Caco-2 (cell line): ENCODE measurements at regions not wholly inside any gene's neighbourhood (a gene's known extent, or its start where the extent isn't known, plus 50 kb on each side); places are given as distances from the start of the nearest gene placed in this dataset.

Source experiments
- BruUV-seq: library from RNA; stranded (reverse); fragments of 400-500 nt; replicated peaks from 2 replicates; lab custom pipeline; 2021; lab: Mats Ljungman, UMichigan
- CTCF ChIA-PET: fragments of 300-600 bp; sonication (Branson Sonifier 250); formaldehyde crosslinking; loops from one replicate; lab custom pipeline; 2022; ENCODE audit warnings: antibody characterized with exemption; lab: Charles Lee
- POLR2A ChIA-PET: fragments of 300-600 bp; sonication (Branson Sonifier 250); formaldehyde crosslinking; loops from one replicate; lab custom pipeline; 2022; ENCODE audit warnings: antibody characterized with exemption; lab: Charles Lee
- DNase-seq, 2 experiments: peaks; one replicate each; pipeline versions ENCODE4 v3.0.0 to v3.0.0-alpha.2; 2020 to 2022
- H3K27me3 ChIP-seq: replicated peaks from 2 replicates; pipeline ENCODE4 v1.6.0; 2011; ENCODE audit warnings: low read length; ENCODE audit not compliant: control insufficient read depth, insufficient read depth
- H3K36me3 ChIP-seq: 2 replicates; pipeline ENCODE4 v1.5.1; 2011; ENCODE audit warnings: low read length; ENCODE audit not compliant: control insufficient read depth, insufficient read depth
- H3K4me1 ChIP-seq: fragments of 250-450 bp; sonication (Bioruptor Pico); 2 replicates; pipeline ENCODE4 v1.5.1; 2020; ENCODE audit warnings: mild to moderate bottlenecking
- H3K4me3 ChIP-seq: 2 replicates; pipeline ENCODE4 v1.5.1; 2011; ENCODE audit warnings: low read depth, mild to moderate bottlenecking, control low read depth, low read length
- H3K9me3 ChIP-seq: fragments of 250-450 bp; sonication (Bioruptor Pico); 2 replicates; pipeline ENCODE4 v1.5.1; 2020; ENCODE audit warnings: mild to moderate bottlenecking, moderate library complexity
- H3K27ac Mint-ChIP-seq: one replicate; pipeline ENCODE4 v1.8.0; 2022; ENCODE audit warnings: mixed read lengths; ENCODE audit not compliant: unreplicated experiment
- H3K27me3 Mint-ChIP-seq: one replicate; pipeline ENCODE4 v1.8.0; 2022; ENCODE audit warnings: mixed read lengths; ENCODE audit not compliant: insufficient read depth, unreplicated experiment
- H3K36me3 Mint-ChIP-seq: one replicate; pipeline ENCODE4 v1.8.0; 2022; ENCODE audit warnings: mild to moderate bottlenecking, mixed read lengths; ENCODE audit not compliant: insufficient read depth, unreplicated experiment
- H3K4me1 Mint-ChIP-seq: one replicate; pipeline ENCODE4 v1.8.0; 2022; ENCODE audit warnings: low read depth, mixed read lengths; ENCODE audit not compliant: unreplicated experiment
- H3K4me3 Mint-ChIP-seq: one replicate; pipeline ENCODE4 v1.8.0; 2022; ENCODE audit warnings: mild to moderate bottlenecking, moderate library complexity, mixed read lengths; ENCODE audit not compliant: unreplicated experiment
- H3K9me3 Mint-ChIP-seq: one replicate; pipeline ENCODE4 v1.8.0; 2022; ENCODE audit warnings: mixed read lengths; ENCODE audit not compliant: unreplicated experiment
- intact Hi-C: fragments of 100-400 bp; cut with micrococcal nuclease; formaldehyde crosslinking; loops from one replicate; pipeline ENCODE4 v1.10.0; 2022; ENCODE audit not compliant: unreplicated experiment
- TF ChIP-seq, protein P1 (sequence below), 2 experiments: fragments of 200-600 bp in 1 of 2; IDR thresholded peaks; 1 replicate in 1 of 2; 2 replicates in 1 of 2; pipeline versions ENCODE4 v1.5.1 to v1.8.0; 2011 to 2022; ENCODE audit warnings: antibody characterized with exemption in 1 of 2, control low read depth in 1 of 2, inconsistent platforms in 1 of 2, low read depth in 1 of 2, low read length in 1 of 2, mild to moderate bottlenecking in 1 of 2, moderate library complexity in 1 of 2; ENCODE audit not compliant: insufficient read depth in 1 of 2, severe bottlenecking in 1 of 2, unreplicated experiment in 1 of 2

- H3K4me1 Mint-ChIP-seq: no peaks in the 10 kb centered on the region
- Histone ChIP-seq H3K27me3 (peaks cover 2% of the 10 kb centered on the region), H3K36me3 (no peaks in the 10 kb centered on the region), H3K4me1 (no peaks in the 10 kb centered on the region), H3K4me3 (no peak overlapping the region), H3K9me3 (peaks cover 7% of the 10 kb centered on the region)
- POLR2A ChIA-PET: no interaction called here
- no peaks in the 10 kb centered on the region for H3K36me3 Mint-ChIP-seq
- H3K9me3 Mint-ChIP-seq: peaks cover 13% of the 10 kb centered on the region
- intact Hi-C loops: no loop called here
- no peak overlapping the region for H3K4me3 Mint-ChIP-seq
- H3K27me3 Mint-ChIP-seq: peaks cover 38% of the 10 kb centered on the region
- no TSS peak for BruUV-seq
- CTCF ChIA-PET: no interaction called here
- no peak for DNase-seq
- TF ChIP-seq, protein P1, sequence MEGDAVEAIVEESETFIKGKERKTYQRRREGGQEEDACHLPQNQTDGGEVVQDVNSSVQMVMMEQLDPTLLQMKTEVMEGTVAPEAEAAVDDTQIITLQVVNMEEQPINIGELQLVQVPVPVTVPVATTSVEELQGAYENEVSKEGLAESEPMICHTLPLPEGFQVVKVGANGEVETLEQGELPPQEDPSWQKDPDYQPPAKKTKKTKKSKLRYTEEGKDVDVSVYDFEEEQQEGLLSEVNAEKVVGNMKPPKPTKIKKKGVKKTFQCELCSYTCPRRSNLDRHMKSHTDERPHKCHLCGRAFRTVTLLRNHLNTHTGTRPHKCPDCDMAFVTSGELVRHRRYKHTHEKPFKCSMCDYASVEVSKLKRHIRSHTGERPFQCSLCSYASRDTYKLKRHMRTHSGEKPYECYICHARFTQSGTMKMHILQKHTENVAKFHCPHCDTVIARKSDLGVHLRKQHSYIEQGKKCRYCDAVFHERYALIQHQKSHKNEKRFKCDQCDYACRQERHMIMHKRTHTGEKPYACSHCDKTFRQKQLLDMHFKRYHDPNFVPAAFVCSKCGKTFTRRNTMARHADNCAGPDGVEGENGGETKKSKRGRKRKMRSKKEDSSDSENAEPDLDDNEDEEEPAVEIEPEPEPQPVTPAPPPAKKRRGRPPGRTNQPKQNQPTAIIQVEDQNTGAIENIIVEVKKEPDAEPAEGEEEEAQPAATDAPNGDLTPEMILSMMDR (IDR thresholded peaks at IDR 0.05; ENCODE audit: insufficient read depth in 1 of 2, low read depth in 1 of 2, low read length in 1 of 2, severe bottlenecking in 1 of 2, unreplicated experiment in 1 of 2): no peak
- H3K27ac Mint-ChIP-seq: no peak overlapping the region
Measured at GRCh38 chr13:75202981-75203380, 279.0 kb downstream of the TBC1D4 start.

GRCh38 chr13:75197803-75198202 is 284.2 kb downstream of the TBC1D4 start:
- H3K27me3 ChIP-seq: peaks cover 2% of the 10 kb centered on the region
- TF ChIP-seq, protein P1 (IDR thresholded peaks at IDR 0.05; ENCODE audit: insufficient read depth in 1 of 2, low read depth in 1 of 2, low read length in 1 of 2, severe bottlenecking in 1 of 2, unreplicated experiment in 1 of 2): no peak
- intact Hi-C loops: no loop called here
- BruUV-seq: no TSS peak
- no peaks in the 10 kb centered on the region for H3K4me1 Mint-ChIP-seq
- DNase-seq: no peak
- H3K36me3 Mint-ChIP-seq: no peaks in the 10 kb centered on the region
- no peak overlapping the region for H3K4me3 ChIP-seq
- peaks cover 30% of the 10 kb centered on the region for H3K27me3 Mint-ChIP-seq
- H3K36me3 ChIP-seq: no peaks in the 10 kb centered on the region
- ChIA-PET CTCF (no interaction called here), POLR2A (no interaction called here)
- H3K4me3 Mint-ChIP-seq: no peak overlapping the region
- H3K27ac Mint-ChIP-seq: no peak overlapping the region
- H3K9me3 Mint-ChIP-seq: no peaks in the 10 kb centered on the region
- no peaks in the 10 kb centered on the region for H3K9me3 ChIP-seq
- H3K4me1 ChIP-seq: no peaks in the 10 kb centered on the region

DNA sequence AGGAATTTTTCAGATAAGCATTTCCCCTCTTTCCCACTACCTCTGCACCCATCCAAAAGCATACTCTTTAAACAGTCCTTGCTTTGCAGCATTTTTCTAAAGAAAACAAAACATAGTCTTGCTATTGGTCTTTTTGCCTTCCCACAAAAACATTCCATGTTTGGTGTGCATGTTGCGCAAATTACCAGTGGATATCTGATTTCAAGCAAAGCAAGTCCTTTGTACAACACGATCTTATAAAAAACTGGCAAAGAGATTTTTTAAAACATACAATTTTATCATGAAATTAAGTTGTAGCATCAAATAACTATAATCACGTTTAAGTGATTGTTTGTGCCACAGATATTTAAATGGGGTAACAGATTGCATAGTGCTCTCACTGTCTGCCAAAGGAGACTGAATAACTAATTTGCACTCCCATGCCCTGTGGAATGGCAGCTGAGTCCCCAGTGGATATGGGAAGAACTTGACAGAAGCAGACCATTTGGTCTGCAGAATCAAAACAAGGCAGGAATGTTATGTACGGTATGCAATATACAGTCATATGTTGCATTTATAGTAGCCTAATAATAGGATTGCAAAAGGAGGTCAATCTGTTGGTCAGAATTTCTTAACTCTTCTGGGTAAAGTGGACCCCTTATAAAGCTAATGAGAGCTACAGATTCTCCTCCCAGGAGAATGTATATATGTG is 285.7 kb downstream of the TBC1D4 start:
- no peaks in the 10 kb centered on the region for H3K9me3 ChIP-seq
- H3K4me1 ChIP-seq: no peaks in the 10 kb centered on the region
- intact Hi-C loops: no loop called here
- no peaks in the 10 kb centered on the region for H3K4me1 Mint-ChIP-seq
- H3K36me3 ChIP-seq: no peaks in the 10 kb centered on the region
- H3K9me3 Mint-ChIP-seq: no peaks in the 10 kb centered on the region
- DNase-seq: no peak
- no TSS peak for BruUV-seq
- H3K27me3 ChIP-seq: peaks cover 2% of the 10 kb centered on the region
- no peaks in the 10 kb centered on the region for H3K36me3 Mint-ChIP-seq
- ChIA-PET POLR2A (no interaction called here), CTCF (no interaction called here)
- H3K4me3 ChIP-seq: no peak overlapping the region
- no peak overlapping the region for H3K27ac Mint-ChIP-seq
- TF ChIP-seq, protein P1 (IDR thresholded peaks at IDR 0.05; ENCODE audit: insufficient read depth in 1 of 2, low read depth in 1 of 2, low read length in 1 of 2, severe bottlenecking in 1 of 2, unreplicated experiment in 1 of 2): no peak
- peaks cover 33% of the 10 kb centered on the region for H3K27me3 Mint-ChIP-seq
- no peak overlapping the region for H3K4me3 Mint-ChIP-seq
